BJ (cell line): ENCODE measurements at regions not wholly inside any gene's neighbourhood (a gene's known extent, or its start where the extent isn't known, plus 50 kb on each side); places are given as distances from the start of the nearest gene placed in this dataset.

Source experiments
- CTCF ChIA-PET: fragments of 350-600 bp; formaldehyde crosslinking; extraction: SDS; loops from one replicate; lab custom pipeline; 2021; ENCODE audit warnings: antibody characterized with exemption, inconsistent platforms; lab: Yijun Ruan, JAX
- POLR2A ChIA-PET: fragments of 300-600 bp; sonication (Branson Sonifier 250); formaldehyde crosslinking; extraction: SDS; loops from one replicate; lab custom pipeline; 2021; ENCODE audit warnings: antibody characterized with exemption; lab: Charles Lee
- DNase-seq: peaks from one replicate; pipeline ENCODE4 v3.0.0-alpha.2; 2011; ENCODE audit warnings: low read depth
- H3K27me3 ChIP-seq: 2 replicates; pipeline ENCODE4 v1.6.0; 2011; ENCODE audit warnings: low read length; ENCODE audit not compliant: control insufficient read depth, insufficient read depth
- H3K36me3 ChIP-seq: 2 replicates; pipeline ENCODE4 v1.5.1; 2011; ENCODE audit warnings: low read length; ENCODE audit not compliant: control insufficient read depth, insufficient read depth
- H3K4me3 ChIP-seq: 2 replicates; pipeline ENCODE4 v1.5.1; 2011; ENCODE audit warnings: low read depth, mild to moderate bottlenecking, control low read depth, low read length
- TF ChIP-seq, protein P1 (sequence below): IDR thresholded peaks from 2 replicates; pipeline ENCODE4 v1.5.1; 2011; ENCODE audit warnings: low read depth, mild to moderate bottlenecking, control low read depth, inconsistent platforms, low read length, moderate library complexity; ENCODE audit not compliant: insufficient read depth

DNA sequence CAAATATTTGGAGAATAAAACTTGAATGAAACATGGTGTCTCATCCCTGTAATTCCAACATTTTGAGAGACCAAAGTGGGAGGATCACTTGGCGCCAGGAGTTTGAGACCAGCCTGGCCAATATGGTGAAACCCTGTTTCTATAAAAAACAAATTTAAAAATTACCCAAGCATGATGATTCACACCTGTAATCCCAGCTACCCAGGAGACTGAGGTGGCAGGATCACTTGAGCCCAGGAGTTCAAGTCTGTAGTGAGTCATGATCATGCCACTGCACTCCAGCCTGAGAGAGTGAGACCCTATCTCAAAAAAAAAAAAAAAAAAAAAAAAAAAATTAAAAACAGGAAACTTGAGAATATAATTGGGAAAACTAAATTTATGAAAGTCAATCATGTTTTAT is 481.1 kb downstream of the SEMA3D start:
- POLR2A ChIA-PET = no interaction called here
- DNase-seq = no peak
- CTCF ChIA-PET = no interaction called here
- TF ChIP-seq, protein P1, sequence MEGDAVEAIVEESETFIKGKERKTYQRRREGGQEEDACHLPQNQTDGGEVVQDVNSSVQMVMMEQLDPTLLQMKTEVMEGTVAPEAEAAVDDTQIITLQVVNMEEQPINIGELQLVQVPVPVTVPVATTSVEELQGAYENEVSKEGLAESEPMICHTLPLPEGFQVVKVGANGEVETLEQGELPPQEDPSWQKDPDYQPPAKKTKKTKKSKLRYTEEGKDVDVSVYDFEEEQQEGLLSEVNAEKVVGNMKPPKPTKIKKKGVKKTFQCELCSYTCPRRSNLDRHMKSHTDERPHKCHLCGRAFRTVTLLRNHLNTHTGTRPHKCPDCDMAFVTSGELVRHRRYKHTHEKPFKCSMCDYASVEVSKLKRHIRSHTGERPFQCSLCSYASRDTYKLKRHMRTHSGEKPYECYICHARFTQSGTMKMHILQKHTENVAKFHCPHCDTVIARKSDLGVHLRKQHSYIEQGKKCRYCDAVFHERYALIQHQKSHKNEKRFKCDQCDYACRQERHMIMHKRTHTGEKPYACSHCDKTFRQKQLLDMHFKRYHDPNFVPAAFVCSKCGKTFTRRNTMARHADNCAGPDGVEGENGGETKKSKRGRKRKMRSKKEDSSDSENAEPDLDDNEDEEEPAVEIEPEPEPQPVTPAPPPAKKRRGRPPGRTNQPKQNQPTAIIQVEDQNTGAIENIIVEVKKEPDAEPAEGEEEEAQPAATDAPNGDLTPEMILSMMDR = no peak
- H3K36me3 ChIP-seq = no peaks in the 10 kb centered on the region
- H3K4me3 ChIP-seq = no peak overlapping the region
- H3K27me3 ChIP-seq = no peaks in the 10 kb centered on the region

DNA sequence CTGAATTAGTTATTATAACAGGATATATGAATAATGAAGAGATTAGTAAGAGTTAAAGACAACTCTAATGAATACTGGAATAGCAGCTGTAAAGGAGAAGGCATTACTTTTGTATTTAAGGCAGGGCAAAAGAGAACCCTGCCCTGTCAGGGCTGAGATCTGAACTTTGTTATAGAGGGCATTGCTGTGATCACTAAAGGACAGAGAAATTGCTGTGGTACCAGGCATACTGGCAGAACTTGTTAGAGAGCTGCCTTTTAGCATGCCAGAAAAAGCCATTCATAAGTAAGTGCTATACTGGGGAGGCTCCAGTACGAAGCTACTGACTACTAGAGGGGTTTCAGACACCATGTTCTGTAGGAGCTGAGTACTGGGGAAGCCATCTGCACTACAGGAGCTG is 481.8 kb downstream of the SEMA3D start:
- TF ChIP-seq, protein P1 = no peak
- CTCF ChIA-PET = no interaction called here
- POLR2A ChIA-PET = no interaction called here
- no peak overlapping the region for H3K4me3 ChIP-seq
- no peak for DNase-seq
- H3K36me3 ChIP-seq = no peaks in the 10 kb centered on the region
- H3K27me3 ChIP-seq = no peaks in the 10 kb centered on the region

DNA sequence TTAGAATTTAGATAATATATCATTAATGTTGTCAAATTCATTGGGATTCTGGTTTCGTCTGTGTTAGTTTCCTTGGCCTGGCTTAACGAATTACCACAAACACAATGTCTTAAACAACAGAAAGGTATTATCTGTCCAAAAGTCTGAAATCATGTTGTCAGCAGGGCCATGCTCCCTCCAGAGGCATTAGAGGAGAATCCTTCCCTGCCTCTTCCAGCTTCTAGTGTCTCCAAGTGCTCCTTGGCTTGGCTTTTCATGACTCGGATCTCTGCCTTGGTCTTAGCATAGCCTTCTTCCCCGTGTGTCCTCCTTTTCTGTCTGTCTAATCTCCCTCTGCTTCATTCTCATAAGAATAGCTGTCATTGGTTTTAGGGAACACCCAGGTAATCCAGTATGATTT is 482.5 kb downstream of the SEMA3D start:
- ChIA-PET POLR2A (no interaction called here), CTCF (no interaction called here)
- DNase-seq = no peak
- Histone ChIP-seq H3K27me3 (no peaks in the 10 kb centered on the region), H3K4me3 (no peak overlapping the region), H3K36me3 (no peaks in the 10 kb centered on the region)
- TF ChIP-seq, protein P1 = no peak

DNA sequence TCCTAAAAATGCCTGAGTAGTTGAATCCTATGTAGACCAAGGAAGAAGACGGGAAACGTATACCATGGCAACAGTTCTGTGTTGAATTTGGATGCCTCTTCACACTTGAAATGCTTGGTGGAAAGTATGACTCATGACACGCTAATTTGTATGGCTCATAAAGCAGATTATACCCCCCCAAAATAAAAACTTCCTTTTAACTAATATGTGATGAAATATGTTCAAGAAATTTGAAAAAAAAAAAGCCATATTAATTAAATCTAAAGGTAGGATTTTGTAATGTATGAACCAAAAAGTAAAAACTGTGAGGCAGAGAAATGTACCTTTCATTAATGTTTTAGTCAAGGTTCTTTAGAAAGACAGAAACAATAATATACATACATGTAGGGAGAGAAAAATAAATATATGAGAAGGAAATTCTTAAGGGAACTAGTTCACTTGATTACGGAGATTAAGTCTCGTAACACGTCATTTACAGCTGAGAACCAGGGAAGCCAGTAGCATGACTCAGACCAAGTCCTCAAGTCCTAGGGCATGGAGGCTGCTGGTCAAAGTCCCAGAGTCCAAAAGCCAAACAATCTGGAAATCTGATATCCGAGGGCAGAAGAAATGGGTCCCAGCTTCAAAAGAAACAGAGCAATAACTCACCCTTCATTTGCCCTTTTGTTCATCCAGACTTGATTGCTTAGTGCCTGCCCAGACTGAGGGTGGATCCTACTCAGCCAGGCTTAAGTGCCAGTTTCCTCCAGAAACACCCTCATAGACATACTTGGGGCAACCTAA is 485.1 kb downstream of the SEMA3D start:
- Histone ChIP-seq H3K27me3 (no peaks in the 10 kb centered on the region), H3K4me3 (no peak overlapping the region), H3K36me3 (no peaks in the 10 kb centered on the region)
- ChIA-PET CTCF (no interaction called here), POLR2A (no interaction called here)
- DNase-seq = no peak
- TF ChIP-seq, protein P1 = no peak

DNA sequence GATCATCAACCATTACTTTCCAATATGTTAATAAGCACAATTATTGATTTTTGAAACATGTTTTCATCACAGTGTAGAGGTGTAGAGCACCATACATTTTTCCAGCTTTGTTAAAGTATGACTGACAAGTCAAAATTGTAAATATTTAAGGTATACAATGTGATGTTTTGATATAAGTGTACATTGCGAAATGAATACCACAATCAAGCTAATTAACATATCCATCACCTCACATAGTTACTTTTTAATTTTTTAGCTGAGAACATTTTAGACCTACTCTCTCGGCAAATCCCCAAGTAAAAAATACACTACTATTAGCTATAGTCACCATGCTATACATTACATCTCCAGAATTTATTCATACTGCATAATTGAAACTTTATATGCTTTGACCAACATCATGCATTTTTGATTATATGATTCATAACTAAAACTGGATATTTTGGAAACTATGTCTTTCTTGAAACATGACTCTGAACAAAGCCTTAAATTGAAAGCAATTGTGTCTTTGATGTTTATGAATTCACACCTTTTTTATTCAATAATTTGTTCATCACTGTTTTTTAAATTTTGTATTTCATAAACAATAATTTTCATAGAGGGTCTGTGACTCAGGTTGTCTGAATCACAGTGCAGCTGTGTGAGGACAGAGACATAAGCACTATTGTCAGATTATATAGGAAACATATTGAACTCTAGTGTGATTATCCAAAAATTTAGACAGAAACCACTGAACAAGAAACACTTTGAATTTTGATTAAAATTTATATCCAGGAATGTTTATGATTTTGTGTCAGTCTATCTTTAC is 486.1 kb downstream of the SEMA3D start:
- TF ChIP-seq, protein P1 = no peak
- POLR2A ChIA-PET = no interaction called here
- no peak for DNase-seq
- Histone ChIP-seq H3K27me3 (no peaks in the 10 kb centered on the region), H3K36me3 (no peaks in the 10 kb centered on the region), H3K4me3 (no peak overlapping the region)
- CTCF ChIA-PET = no interaction called here
